DOHH2 (cell line): ENCODE measurements at regions not wholly inside any gene's neighbourhood (a gene's known extent, or its start where the extent isn't known, plus 50 kb on each side); places are given as distances from the start of the nearest gene placed in this dataset.

Experiments used
- H3F3A ChIP-seq: fragments of 200-600 bp; sonication (generic), shearing (Covaris generic); 2 replicates; pipeline ENCODE4 v1.6.0; 2016; ENCODE audit warnings: antibody characterized with exemption, mild to moderate bottlenecking; ENCODE audit not compliant: control insufficient read depth, insufficient read depth
- H3K27ac ChIP-seq: fragments of 200-600 bp; sonication (generic); 2 replicates; pipeline ENCODE4 v1.5.1; 2014; ENCODE audit warnings: low read depth, mild to moderate bottlenecking, low read length, moderate library complexity
- H3K27me3 ChIP-seq: fragments of 200-600 bp; sonication (generic); 2 replicates; pipeline ENCODE4 v1.6.1; 2014; ENCODE audit warnings: mild to moderate bottlenecking, low read length, mixed read lengths; ENCODE audit not compliant: control insufficient read depth
- H3K36me3 ChIP-seq: fragments of 200-600 bp; sonication (generic); 2 replicates; pipeline ENCODE4 v1.6.1; 2014; ENCODE audit warnings: mild to moderate bottlenecking, low read length, moderate library complexity, mixed read lengths; ENCODE audit not compliant: control insufficient read depth
- H3K4me1 ChIP-seq: fragments of 200-600 bp; sonication (generic); 2 replicates; pipeline ENCODE4 v1.6.1; 2014; ENCODE audit warnings: mild to moderate bottlenecking, low read length, mixed read lengths; ENCODE audit not compliant: control insufficient read depth
- H3K4me2 ChIP-seq: fragments of 200-600 bp; sonication (generic); 2 replicates; pipeline ENCODE4 v1.6.0; 2014; ENCODE audit warnings: mild to moderate bottlenecking, low read length, moderate library complexity
- H3K4me3 ChIP-seq: fragments of 200-600 bp; sonication (generic); 2 replicates; pipeline ENCODE4 v1.5.1; 2014; ENCODE audit warnings: mild to moderate bottlenecking, low read length, mixed read lengths
- H3K79me2 ChIP-seq: fragments of 200-600 bp; sonication (generic); 2 replicates; pipeline ENCODE4 v1.6.1; 2014; ENCODE audit warnings: mild to moderate bottlenecking, low read length, mixed read lengths; ENCODE audit not compliant: control insufficient read depth
- H3K9me2 ChIP-seq: fragments of 200-600 bp; sonication (generic); replicated peaks from 2 replicates; pipeline ENCODE4 v1.6.1; 2014; ENCODE audit warnings: mild to moderate bottlenecking, low read length, mixed read lengths; ENCODE audit not compliant: control insufficient read depth
- H3K9me3 ChIP-seq: fragments of 200-600 bp; sonication (generic); 2 replicates; pipeline ENCODE4 v1.6.1; 2014; ENCODE audit warnings: antibody characterized with exemption, low read length, mixed read lengths; ENCODE audit not compliant: control insufficient read depth, insufficient read depth
- H4K20me1 ChIP-seq: fragments of 200-600 bp; sonication (generic); 2 replicates; pipeline ENCODE4 v1.6.0; 2014; ENCODE audit warnings: low read depth, mild to moderate bottlenecking, antibody characterized with exemption, low read length, moderate library complexity; ENCODE audit not compliant: control insufficient read depth, insufficient read depth
- CTCF ChIP-seq: fragments of 200-600 bp; sonication (generic); IDR thresholded peaks from one replicate; pipeline ENCODE4 v1.5.1; 2014; ENCODE audit warnings: antibody characterized with exemption, mild to moderate bottlenecking, low read depth, low read length; ENCODE audit not compliant: poor library complexity, severe bottlenecking
- EZH2phosphoT487 ChIP-seq: fragments of 200-600 bp; sonication (generic); IDR thresholded peaks from 2 replicates; pipeline ENCODE4 v1.6.1; 2017; ENCODE audit warnings: borderline replicate concordance, mild to moderate bottlenecking, antibody characterized with exemption, low read length, moderate library complexity, mixed read lengths

DNA sequence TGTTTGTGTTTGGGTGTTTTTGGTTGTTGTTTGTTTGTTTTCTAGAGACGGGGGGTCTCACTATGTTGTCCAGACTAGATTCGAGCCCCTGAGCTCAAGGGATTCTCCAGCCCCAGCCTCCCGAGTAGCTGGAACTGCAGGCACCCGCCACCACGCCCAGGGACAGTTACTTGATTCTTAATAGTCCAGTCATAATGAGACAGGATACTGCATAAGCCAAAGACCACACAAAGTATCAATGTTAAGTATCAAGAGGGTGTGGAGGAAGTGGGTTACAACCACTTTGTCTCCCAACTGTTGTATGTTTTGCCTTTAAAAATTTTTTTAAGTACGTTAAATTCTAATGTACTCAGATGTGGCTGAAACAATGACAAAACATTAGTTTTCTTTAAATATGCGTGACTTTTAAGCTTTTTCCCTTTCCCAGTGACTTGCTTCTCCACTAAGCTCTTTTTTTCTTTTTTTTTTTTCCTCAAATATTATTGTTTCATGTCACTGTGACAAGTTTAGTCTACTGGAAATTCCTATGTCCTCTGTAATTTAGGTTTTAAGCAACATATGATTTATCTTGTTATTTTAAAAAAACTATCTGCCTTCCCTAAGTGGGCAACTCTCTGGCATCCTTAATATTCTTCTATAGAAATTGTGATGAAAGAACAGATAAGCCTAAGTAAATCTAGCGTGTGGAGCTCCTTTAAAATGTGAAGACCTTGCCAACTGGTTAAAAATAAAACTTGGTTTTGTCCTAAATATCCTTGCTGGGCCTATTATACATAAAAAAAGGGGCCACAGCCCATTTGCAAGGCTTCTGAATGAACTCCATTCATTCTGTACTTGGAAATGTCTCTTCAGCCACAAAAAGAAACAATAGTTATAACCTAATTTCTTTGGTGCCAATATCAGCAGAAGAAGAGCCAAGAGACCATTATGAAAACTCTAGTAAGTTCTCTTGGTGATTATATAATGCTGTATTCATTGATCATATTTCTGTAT, 56.2 kb upstream of the DPH5 start:
- TF ChIP-seq EZH2phosphoT487: no peak
- TF ChIP-seq CTCF: no peak
- H3K4me2 ChIP-seq: no peak overlapping the region
- no peaks in the 10 kb centered on the region for H3K9me2 ChIP-seq
- H3K9me3 ChIP-seq: no peaks in the 10 kb centered on the region
- H3K36me3 ChIP-seq: peaks cover 9% of the 10 kb centered on the region; the same call in 1 of the 2 replicates
- no peaks in the 10 kb centered on the region for H3K27me3 ChIP-seq
- H3K4me3 ChIP-seq: no peak overlapping the region
- no peak overlapping the region for H3K27ac ChIP-seq
- H3K4me1 ChIP-seq: peaks cover 12% of the 10 kb centered on the region
- H3K79me2 ChIP-seq: no peaks in the 10 kb centered on the region
- no peaks in the 10 kb centered on the region for H3F3A ChIP-seq
- H4K20me1 ChIP-seq: no peaks in the 10 kb centered on the region

DNA sequence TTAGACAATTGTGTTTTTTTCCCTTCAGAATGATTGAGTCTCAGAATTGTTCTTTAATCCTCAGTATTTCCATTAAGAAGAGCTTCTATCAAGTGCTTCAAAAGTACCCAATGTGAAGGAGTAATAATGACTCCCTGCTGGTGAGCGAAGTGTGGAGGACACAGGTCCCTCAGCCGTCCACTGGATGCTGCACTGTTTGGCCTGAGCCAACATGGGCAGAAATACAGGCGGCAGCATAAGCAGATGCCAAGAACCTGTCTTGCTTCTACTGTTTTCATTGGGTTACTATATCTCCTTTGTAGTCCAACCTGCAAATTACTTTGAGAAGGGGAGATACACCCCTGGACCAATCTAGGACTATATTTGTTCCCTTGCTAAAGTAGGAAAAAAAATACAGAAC, 55.3 kb upstream of the DPH5 start:
- Histone ChIP-seq H3K4me1 (peaks cover 12% of the 10 kb centered on the region), H3K27ac (no peak overlapping the region), H3K9me3 (no peaks in the 10 kb centered on the region), H3K4me3 (no peak overlapping the region), H3K27me3 (no peaks in the 10 kb centered on the region), H3K4me2 (no peak overlapping the region), H3K36me3 (peaks cover 15% of the 10 kb centered on the region), H3K79me2 (no peaks in the 10 kb centered on the region), H4K20me1 (no peaks in the 10 kb centered on the region), H3F3A (no peaks in the 10 kb centered on the region), H3K9me2 (no peaks in the 10 kb centered on the region)
- TF ChIP-seq CTCF (no peak), EZH2phosphoT487 (no peak)

DNA sequence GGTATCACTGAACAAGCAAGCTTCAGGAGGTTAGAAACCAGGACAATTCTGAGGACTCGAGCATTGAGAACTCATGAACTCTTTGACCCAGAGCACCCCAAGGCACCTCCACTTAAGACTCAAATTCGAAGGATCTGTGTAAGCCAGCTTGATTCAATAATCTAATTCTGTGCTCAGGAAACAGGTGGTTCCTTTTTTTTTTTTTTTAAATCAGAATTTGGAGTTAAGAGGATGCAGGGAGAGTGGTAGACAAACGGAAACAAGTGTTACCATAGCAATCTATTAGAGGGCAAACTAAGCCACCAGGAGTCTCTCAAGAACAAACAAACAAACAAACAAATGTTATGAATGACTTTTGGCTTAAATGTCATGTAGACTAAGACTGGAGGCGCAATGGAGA, 53.8 kb upstream of the DPH5 start:
- Histone ChIP-seq H3K79me2 (no peaks in the 10 kb centered on the region), H3K4me3 (0 out of 2 replicates have a peak overlapping the region, but pooled peaks have one; percentile 1), H3K9me2 (no peaks in the 10 kb centered on the region), H3K4me1 (peaks cover 12% of the 10 kb centered on the region), H3F3A (no peaks in the 10 kb centered on the region), H3K36me3 (peaks cover 21% of the 10 kb centered on the region), H3K9me3 (no peaks in the 10 kb centered on the region), H3K4me2 (peak overlapping the region; percentile 22), H3K27ac (no peak overlapping the region), H4K20me1 (no peaks in the 10 kb centered on the region), H3K27me3 (no peaks in the 10 kb centered on the region)
- TF ChIP-seq EZH2phosphoT487 (no peak), CTCF (no peak)
